NCI-H460 (cell line): ENCODE measurements at regions not wholly inside any gene's neighbourhood (a gene's known extent, or its start where the extent isn't known, plus 50 kb on each side); places are given as distances from the start of the nearest gene placed in this dataset.
"Not testable (repeated sequence)": the region's sequence is repeated elsewhere in the genome, so short reads cannot be mapped to it uniquely, and the experiment has no call there.

Experiments
- DNase-seq: peaks from one replicate; pipeline ENCODE4 v3.0.0-alpha.2; 2016; ENCODE audit warnings: low read depth; ENCODE audit errors: extremely low read depth

GRCh38 chr2:53543083-53543482, 224.5 kb upstream of the CHAC2 start:
- no peak for DNase-seq

GRCh38 chr2:53536583-53537361, 230.8 kb upstream of the CHAC2 start:
- DNase-seq, result no peak

- no peak for DNase-seq
Observed at GRCh38 chr2:53535234-53535840, 232.3 kb upstream of the CHAC2 start.

GRCh38 chr2:53530126-53530525, 237.5 kb upstream of the CHAC2 start:
- no peak for DNase-seq

- DNase-seq, result no peak
Observed at GRCh38 chr2:53527056-53527455, 240.5 kb upstream of the CHAC2 start.

GRCh38 chr2:53519918-53520841, 247.4 kb upstream of the CHAC2 start:
- no peak for DNase-seq

- DNase-seq, result no peak
Observed at GRCh38 chr2:53517406-53517805, 250.2 kb upstream of the CHAC2 start.

GRCh38 chr2:53516650-53517049, 251.0 kb upstream of the CHAC2 start:
- DNase-seq, result no peak

- DNase-seq, result no peak
Observed at GRCh38 chr2:53515435-53516332, 251.9 kb upstream of the CHAC2 start.

- no peak for DNase-seq
Observed at GRCh38 chr2:53513167-53513666, 254.4 kb upstream of the CHAC2 start.

GRCh38 chr2:53512071-53512826, 255.4 kb upstream of the CHAC2 start:
- no peak for DNase-seq

- no peak for DNase-seq
Observed at GRCh38 chr2:53511549-53511948, 256.1 kb upstream of the CHAC2 start.

GRCh38 chr2:53510401-53510800, 257.2 kb upstream of the CHAC2 start:
- DNase-seq, result no peak

GRCh38 chr2:53509831-53510388, 257.7 kb upstream of the CHAC2 start:
- DNase-seq, result no peak

- no peak for DNase-seq
Observed at GRCh38 chr2:53508667-53509066, 258.9 kb upstream of the CHAC2 start.

GRCh38 chr2:53507070-53507469, 260.5 kb upstream of the CHAC2 start:
- DNase-seq, result not testable (repeated sequence)

- no peak for DNase-seq
Observed at GRCh38 chr2:53505826-53506225, 261.8 kb upstream of the CHAC2 start.

- DNase-seq, result no peak
Observed at GRCh38 chr2:53504507-53504906, 263.1 kb upstream of the CHAC2 start.

GRCh38 chr2:53500181-53500580, 267.4 kb upstream of the CHAC2 start:
- no peak for DNase-seq
